Neural crest cell (in vitro differentiated cells): ENCODE measurements at regions not wholly inside any gene's neighbourhood (a gene's known extent, or its start where the extent isn't known, plus 50 kb on each side); places are given as distances from the start of the nearest gene placed in this dataset.

Experiments
- DNase-seq: peaks from one replicate; pipeline ENCODE4 v3.0.0; 2021; ENCODE audit warnings: low read depth, mixed read lengths, low spot score
- H3K27ac Mint-ChIP-seq: one replicate; pipeline ENCODE4 v1.8.0; 2021; ENCODE audit warnings: mild to moderate bottlenecking, mixed read lengths; ENCODE audit not compliant: unreplicated experiment
- H3K27me3 Mint-ChIP-seq: 2 replicates; pipeline ENCODE4 v1.8.0; 2021; ENCODE audit warnings: low read depth, mild to moderate bottlenecking, mixed read lengths
- H3K36me3 Mint-ChIP-seq: 2 replicates; pipeline ENCODE4 v1.8.0; 2021; ENCODE audit warnings: low read depth, mild to moderate bottlenecking, mixed read lengths
- H3K4me1 Mint-ChIP-seq: 2 replicates; pipeline ENCODE4 v1.8.0; 2021; ENCODE audit warnings: mixed read lengths
- H3K4me3 Mint-ChIP-seq: one replicate; pipeline ENCODE4 v1.8.0; 2021; ENCODE audit warnings: mild to moderate bottlenecking, mixed read lengths
- H3K9me3 Mint-ChIP-seq: 2 replicates; pipeline ENCODE4 v1.8.0; 2021; ENCODE audit warnings: mixed read lengths
- TF ChIP-seq, protein P1 (sequence below): fragments of 200-600 bp; sonication (generic); conservative IDR thresholded peaks from 2 replicates; pipeline ENCODE4 v1.5.0; 2021; ENCODE audit warnings: antibody characterized with exemption, mild to moderate bottlenecking

DNA sequence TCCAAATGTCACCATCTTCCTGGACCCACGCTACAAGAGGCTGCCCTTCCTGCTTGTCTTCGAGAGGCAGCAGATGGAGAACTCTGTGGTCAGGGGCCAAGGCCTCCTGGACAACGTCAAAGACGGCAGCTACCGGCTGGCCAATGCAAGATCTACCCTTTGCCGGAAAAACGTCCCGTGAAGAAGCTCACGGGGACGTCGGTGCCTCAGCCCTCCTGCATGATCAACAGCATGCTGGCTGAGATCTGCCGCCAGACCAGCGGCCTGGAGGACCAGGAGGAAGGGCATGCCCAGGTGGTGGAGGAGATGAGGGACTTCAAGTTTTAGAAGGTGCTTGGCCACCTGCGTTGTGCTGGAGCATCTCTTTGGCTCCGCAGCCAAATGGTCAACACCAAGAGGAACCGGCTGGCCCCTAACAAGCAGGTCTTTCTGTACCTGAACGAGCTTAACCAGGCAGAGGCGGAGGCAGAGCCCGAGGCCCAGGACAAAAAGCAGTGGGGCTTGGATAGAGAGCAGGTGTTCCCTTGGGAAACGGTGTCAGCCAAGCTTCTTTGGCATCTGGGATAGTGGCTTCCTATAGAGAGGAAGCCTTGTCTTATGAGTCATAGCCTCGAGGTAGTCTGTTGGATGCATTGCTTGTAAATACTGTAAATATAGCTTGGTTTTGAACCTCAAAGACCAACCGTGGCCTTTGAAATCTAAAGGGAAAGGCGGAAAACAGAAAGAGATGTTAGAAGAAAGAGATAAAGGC lies 94.8 kb upstream of the ELOVL6 start:
- H3K9me3 Mint-ChIP-seq = no peaks in the 10 kb centered on the region
- H3K27ac Mint-ChIP-seq = no peak overlapping the region

DNA sequence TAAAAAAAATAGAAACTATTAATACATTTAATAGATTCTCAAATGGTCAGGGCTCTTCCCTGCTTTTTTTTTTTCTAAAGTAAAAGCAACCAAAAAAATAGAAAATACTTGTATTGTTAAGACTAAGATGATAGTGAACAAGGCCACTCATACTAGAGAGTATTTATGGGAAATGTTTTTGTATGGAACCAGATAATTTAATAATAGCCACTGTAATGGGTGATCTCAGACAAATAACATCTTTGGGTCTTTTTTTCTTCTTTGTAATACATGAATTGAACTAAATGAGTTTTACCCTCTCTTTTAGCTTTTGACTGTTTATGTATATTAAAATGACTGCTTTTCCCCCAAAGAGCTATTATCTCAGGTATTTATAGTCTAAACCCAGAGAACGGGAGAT lies 92.1 kb upstream of the ELOVL6 start:
- TF ChIP-seq, protein P1, sequence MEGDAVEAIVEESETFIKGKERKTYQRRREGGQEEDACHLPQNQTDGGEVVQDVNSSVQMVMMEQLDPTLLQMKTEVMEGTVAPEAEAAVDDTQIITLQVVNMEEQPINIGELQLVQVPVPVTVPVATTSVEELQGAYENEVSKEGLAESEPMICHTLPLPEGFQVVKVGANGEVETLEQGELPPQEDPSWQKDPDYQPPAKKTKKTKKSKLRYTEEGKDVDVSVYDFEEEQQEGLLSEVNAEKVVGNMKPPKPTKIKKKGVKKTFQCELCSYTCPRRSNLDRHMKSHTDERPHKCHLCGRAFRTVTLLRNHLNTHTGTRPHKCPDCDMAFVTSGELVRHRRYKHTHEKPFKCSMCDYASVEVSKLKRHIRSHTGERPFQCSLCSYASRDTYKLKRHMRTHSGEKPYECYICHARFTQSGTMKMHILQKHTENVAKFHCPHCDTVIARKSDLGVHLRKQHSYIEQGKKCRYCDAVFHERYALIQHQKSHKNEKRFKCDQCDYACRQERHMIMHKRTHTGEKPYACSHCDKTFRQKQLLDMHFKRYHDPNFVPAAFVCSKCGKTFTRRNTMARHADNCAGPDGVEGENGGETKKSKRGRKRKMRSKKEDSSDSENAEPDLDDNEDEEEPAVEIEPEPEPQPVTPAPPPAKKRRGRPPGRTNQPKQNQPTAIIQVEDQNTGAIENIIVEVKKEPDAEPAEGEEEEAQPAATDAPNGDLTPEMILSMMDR = no peak
- peaks cover 4% of the 10 kb centered on the region for H3K27me3 Mint-ChIP-seq

More for the DNA sequence above, 94.8 kb upstream of the ELOVL6 start:
- no peaks in the 10 kb centered on the region for H3K4me1 Mint-ChIP-seq
- DNase-seq = no peak
- no peak overlapping the region for H3K4me3 Mint-ChIP-seq
- peaks cover 13% of the 10 kb centered on the region for H3K27me3 Mint-ChIP-seq
- no peaks in the 10 kb centered on the region for H3K36me3 Mint-ChIP-seq
- TF ChIP-seq, protein P1 = no peak

GRCh38 chr4:110289601-110290100 lies 91.2 kb upstream of the ELOVL6 start:
- H3K4me3 Mint-ChIP-seq = no peak overlapping the region

More for the DNA sequence above, 92.1 kb upstream of the ELOVL6 start:
- Mint-ChIP-seq H3K36me3 (no peaks in the 10 kb centered on the region), H3K4me3 (no peak overlapping the region), H3K9me3 (no peaks in the 10 kb centered on the region), H3K4me1 (no peaks in the 10 kb centered on the region), H3K27ac (no peak overlapping the region)
- no peak for DNase-seq

DNA sequence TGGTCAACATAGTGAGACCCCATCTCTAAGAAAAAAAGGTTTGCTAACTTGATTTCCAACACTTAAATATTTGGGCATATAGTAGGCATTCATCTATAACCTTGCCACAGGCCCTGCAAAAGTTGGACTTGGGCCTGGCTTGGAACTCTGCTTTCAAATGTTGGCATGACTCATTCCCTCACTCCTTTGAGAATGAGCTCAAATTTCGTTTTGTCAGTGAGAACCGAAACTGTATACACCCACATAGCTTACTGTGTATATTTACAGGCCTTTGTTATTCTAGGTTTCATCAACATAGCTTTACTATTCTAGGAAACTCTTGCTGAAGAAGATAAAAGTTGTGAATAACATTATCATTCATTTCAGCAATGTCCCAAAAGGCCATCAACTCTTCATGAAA lies 88.7 kb upstream of the ELOVL6 start:
- Mint-ChIP-seq H3K36me3 (no peaks in the 10 kb centered on the region), H3K27me3 (peaks cover 3% of the 10 kb centered on the region), H3K4me3 (no peak overlapping the region), H3K4me1 (no peaks in the 10 kb centered on the region), H3K27ac (no peak overlapping the region), H3K9me3 (no peaks in the 10 kb centered on the region)
- DNase-seq = no peak
- TF ChIP-seq, protein P1 = no peak

More at GRCh38 chr4:110289601-110290100, 91.2 kb upstream of the ELOVL6 start:
- H3K9me3 Mint-ChIP-seq = no peaks in the 10 kb centered on the region
- no peaks in the 10 kb centered on the region for H3K4me1 Mint-ChIP-seq
- no peak overlapping the region for H3K27ac Mint-ChIP-seq
- TF ChIP-seq, protein P1 = no peak
- DNase-seq = no peak
- no peaks in the 10 kb centered on the region for H3K36me3 Mint-ChIP-seq
- peaks cover 3% of the 10 kb centered on the region for H3K27me3 Mint-ChIP-seq

DNA sequence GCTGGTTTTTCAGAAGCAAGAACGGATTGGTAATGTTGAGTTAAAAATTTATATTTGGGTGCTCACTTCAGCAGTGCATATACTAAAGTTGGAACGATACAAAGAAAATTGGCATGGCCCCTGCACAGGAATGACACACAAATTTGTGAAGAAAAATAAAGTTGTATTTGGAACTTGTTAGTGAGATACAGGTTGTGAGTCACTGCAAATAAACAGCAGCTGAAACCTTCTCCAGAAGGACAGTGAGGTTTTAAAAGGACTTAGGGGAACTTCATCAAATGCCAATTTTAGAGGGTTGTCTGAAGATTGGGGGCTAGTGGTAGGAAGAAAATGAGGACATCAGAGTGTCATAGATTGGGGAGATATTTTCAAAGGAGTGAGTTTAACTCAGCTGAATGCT lies 79.7 kb upstream of the ELOVL6 start:
- Mint-ChIP-seq H3K4me1 (peaks cover 1% of the 10 kb centered on the region), H3K27ac (no peak overlapping the region), H3K9me3 (peaks cover 2% of the 10 kb centered on the region), H3K4me3 (no peak overlapping the region), H3K36me3 (no peaks in the 10 kb centered on the region), H3K27me3 (peaks cover 32% of the 10 kb centered on the region)
- TF ChIP-seq, protein P1 = no peak
- DNase-seq = no peak
